Gastrocnemius medialis (tissue), 4 donors: ENCODE measurements at regions not wholly inside any gene's neighbourhood (a gene's known extent, or its start where the extent isn't known, plus 50 kb on each side); places are given as distances from the start of the nearest gene placed in this dataset.
A peak's percentile ranks its signal among the peaks of the same experiment; 100 is the strongest.
"Not testable (repeated sequence)": the region's sequence is repeated elsewhere in the genome, so short reads cannot be mapped to it uniquely, and the experiment has no call there.

ENCODE experiments used
- ATAC-seq, 2 donors: fragments of 150-250 bp; one replicate each; pipeline ENCODE4 v1.9.1; 2016
- DNase-seq, 2 donors: peaks; one replicate each; pipeline ENCODE4 v3.0.0-alpha.2; 2019
- H3K27ac ChIP-seq, 4 donors: fragments of 200-600 bp; sonication (generic); 1 replicate in 1 of 4; 2 replicates in 3 of 4; pipeline ENCODE4 v1.5.1; 2016 to 2018; ENCODE audit warnings: mild to moderate bottlenecking in 2 of 4, moderate library complexity in 1 of 4
- H3K27me3 ChIP-seq, 3 donors: fragments of 200-600 bp; sonication (generic) in 2 of 3; 1 replicate in 1 of 3; 2 replicates in 2 of 3; pipeline versions ENCODE4 v1.5.1 to v1.6.0; 2016 to 2019; ENCODE audit warnings: mild to moderate bottlenecking in 1 of 3, moderate library complexity in 1 of 3
- H3K36me3 ChIP-seq, 2 donors: fragments of 200-600 bp; sonication (generic) in 1 of 2; one replicate each; pipeline ENCODE4 v1.5.1; 2017 to 2018
- H3K4me1 ChIP-seq, 2 donors: fragments of 200-600 bp; sonication (generic) in 1 of 2; one replicate each; pipeline ENCODE4 v1.5.1; 2016 to 2017; ENCODE audit warnings: mild to moderate bottlenecking in 2 of 2
- H3K4me3 ChIP-seq, 4 donors: fragments of 200-600 bp; sonication (generic) in 3 of 4; 1 replicate in 1 of 4; 2 replicates in 3 of 4; pipeline ENCODE4 v1.5.1; 2016 to 2019; ENCODE audit warnings: mild to moderate bottlenecking in 2 of 4
- H3K9me3 ChIP-seq, 3 donors: fragments of 200-600 bp; sonication (generic) in 2 of 3; 1 replicate in 1 of 3; 2 replicates in 2 of 3; pipeline ENCODE4 v1.5.1; 2016 to 2019
- POLR2A ChIP-seq, 2 donors: fragments of 450-650 bp; IDR thresholded peaks; one replicate each; pipeline ENCODE4 v1.6.1; 2017; ENCODE audit warnings: antibody characterized with exemption in 2 of 2, mild to moderate bottlenecking in 2 of 2, moderate library complexity in 2 of 2
- in situ Hi-C, 4 donors: fragments of 200-750 bp; cut with MboI; loops; one replicate each; pipeline versions ENCODE4 v1.15.0 to v1.8.0; 2017; ENCODE audit warnings: low sequenced_read_pairs in 4 of 4
- intact Hi-C: fragments of 100-400 bp; cut with DNase I; formaldehyde crosslinking; loops from one replicate; pipeline ENCODE4 v1.15.1; 2023; ENCODE audit warnings: low total_unique reads
- TF ChIP-seq, protein P1 (sequence below), 5 experiments: fragments of 450-650 bp in 3 of 5; fragments of 200-600 bp in 2 of 5; sonication (generic) in 2 of 5; IDR thresholded peaks in 4 of 5; conservative IDR thresholded peaks in 1 of 5; 1 replicate in 4 of 5; 2 replicates in 1 of 5; pipeline ENCODE4 v1.5.1; 2016 to 2019; ENCODE audit warnings: antibody characterized with exemption in 5 of 5, mild to moderate bottlenecking in 3 of 5, moderate library complexity in 3 of 5

DNA sequence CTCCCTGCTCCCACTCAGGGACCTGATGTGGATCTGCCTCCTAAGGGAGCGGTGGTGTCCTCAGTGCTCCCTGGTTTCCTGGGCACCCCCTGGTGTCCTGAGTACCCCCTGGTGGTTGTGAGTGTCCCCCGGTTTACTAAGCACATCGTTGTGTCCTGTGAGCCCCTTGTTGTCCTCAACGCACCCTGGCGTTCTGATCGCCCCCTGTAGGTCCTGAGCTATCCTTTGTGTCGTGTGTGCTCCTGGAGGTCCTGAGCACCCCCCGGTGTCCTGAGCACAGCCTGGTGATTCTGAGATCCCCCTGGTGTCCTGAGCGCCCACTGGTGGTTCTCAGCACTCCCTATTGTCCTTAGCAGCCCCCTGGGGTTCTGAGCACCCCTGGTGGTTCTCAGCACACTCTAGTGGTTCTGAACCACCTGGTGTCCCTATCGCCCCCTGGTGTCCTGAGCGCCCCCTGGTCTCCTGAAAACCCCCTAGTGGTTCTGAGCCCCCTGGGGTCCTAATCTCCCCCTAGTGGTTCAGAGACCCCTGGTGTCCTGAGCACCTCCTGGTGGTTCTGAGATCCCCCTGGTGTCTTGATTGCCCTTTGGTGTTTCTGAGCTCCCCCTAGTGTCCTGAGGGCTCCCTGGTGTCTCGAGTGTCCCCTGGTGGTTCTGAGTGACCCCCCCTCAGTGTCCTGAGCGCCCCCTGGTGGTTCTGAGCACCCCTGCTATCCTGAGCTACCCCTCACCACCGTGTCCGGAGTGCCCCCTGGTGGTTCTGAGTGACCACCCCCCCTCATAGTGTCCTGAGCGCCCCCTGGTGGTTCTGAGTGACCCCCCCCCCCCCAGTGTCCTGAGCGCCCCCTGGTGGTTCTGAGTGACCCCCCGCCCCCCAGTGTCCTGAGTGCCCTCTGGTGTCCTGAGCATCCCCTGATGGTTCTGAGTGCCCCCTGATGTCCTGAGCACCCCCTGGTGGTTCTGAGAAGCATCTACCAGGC lies 615.1 kb downstream of the TMEM121 start:
- Histone ChIP-seq H3K27me3 (no peaks in the 10 kb centered on the region), H3K27ac (no peak overlapping the region), H3K36me3 (no peaks in the 10 kb centered on the region), H3K9me3 (no peaks in the 10 kb centered on the region), H3K4me3 (no peak overlapping the region), H3K4me1 (no peaks in the 10 kb centered on the region)
- intact Hi-C loops (no loop called here), in situ Hi-C loops (no loop called here)
- ATAC-seq, result no peak
- DNase-seq, result no peak
- TF ChIP-seq POLR2A (IDR thresholded peaks at IDR 0.05), result no peak
- TF ChIP-seq, protein P1, sequence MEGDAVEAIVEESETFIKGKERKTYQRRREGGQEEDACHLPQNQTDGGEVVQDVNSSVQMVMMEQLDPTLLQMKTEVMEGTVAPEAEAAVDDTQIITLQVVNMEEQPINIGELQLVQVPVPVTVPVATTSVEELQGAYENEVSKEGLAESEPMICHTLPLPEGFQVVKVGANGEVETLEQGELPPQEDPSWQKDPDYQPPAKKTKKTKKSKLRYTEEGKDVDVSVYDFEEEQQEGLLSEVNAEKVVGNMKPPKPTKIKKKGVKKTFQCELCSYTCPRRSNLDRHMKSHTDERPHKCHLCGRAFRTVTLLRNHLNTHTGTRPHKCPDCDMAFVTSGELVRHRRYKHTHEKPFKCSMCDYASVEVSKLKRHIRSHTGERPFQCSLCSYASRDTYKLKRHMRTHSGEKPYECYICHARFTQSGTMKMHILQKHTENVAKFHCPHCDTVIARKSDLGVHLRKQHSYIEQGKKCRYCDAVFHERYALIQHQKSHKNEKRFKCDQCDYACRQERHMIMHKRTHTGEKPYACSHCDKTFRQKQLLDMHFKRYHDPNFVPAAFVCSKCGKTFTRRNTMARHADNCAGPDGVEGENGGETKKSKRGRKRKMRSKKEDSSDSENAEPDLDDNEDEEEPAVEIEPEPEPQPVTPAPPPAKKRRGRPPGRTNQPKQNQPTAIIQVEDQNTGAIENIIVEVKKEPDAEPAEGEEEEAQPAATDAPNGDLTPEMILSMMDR (IDR thresholded peaks at IDR 0.05 in 4 of 5, conservative IDR thresholded peaks at IDR 0.05 in 1 of 5), result no peak

DNA sequence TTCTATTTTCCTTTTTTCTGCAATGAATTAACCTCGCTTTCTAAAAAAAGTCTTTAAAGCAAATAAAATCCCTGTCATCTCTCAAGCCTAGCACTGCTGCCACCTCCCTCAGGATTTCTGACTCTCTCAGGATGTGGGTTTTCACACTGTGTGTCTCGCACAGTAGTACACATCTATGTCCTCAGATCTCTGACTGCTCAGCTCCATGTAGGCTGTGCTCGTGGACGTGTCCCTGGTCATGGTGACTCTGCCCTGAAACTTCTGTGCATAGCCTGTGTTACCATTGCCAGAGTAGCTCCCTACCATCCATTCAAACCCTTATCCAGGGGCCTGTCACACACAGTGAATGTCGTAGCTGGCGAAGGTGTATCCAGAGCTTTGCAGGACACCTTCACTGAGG lies 619.3 kb downstream of the TMEM121 start:
- H3K27ac ChIP-seq, ATAC-seq, DNase-seq, H3K4me1 ChIP-seq, intact Hi-C loops, H3K4me3 ChIP-seq, H3K36me3 ChIP-seq, in situ Hi-C loops, H3K9me3 ChIP-seq, H3K27me3 ChIP-seq: not testable (repeated sequence)

DNA sequence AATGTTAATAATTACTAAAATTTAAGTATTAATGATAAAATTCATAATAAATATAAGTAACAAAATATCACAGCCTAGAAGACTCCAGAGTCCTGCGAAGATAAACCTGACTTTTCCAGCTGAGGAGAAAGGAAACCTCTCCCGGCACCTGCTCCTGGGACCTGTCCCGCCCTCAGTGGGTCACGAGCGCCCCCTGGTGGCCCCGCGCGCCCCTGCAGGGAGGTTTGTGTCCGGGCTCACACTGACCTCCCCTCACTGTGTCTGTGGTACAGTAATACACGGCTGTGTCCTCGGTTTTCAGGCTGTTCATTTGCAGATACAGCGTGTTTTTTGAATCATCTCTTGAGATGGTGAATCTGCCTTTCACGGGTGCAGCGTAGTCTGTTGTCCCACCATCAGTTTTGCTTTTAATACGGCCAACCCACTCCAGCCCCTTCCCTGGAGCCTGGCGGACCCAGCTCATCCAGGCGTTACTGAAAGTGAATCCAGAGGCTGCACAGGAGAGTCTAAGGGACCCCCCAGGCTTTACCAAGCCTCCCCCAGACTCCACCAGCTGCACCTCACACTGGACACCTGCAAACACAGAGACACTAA lies 627.1 kb downstream of the TMEM121 start:
- H3K27me3 ChIP-seq, intact Hi-C loops, H3K4me1 ChIP-seq, H3K36me3 ChIP-seq, H3K4me3 ChIP-seq, H3K9me3 ChIP-seq, H3K27ac ChIP-seq, in situ Hi-C loops, ATAC-seq: not testable (repeated sequence)
- TF ChIP-seq, protein P1 (IDR thresholded peaks at IDR 0.05 in 4 of 5, conservative IDR thresholded peaks at IDR 0.05 in 1 of 5), result peak; percentile 33 to 89 (median 58)
- peak; percentile 17 to 31 for DNase-seq

DNA sequence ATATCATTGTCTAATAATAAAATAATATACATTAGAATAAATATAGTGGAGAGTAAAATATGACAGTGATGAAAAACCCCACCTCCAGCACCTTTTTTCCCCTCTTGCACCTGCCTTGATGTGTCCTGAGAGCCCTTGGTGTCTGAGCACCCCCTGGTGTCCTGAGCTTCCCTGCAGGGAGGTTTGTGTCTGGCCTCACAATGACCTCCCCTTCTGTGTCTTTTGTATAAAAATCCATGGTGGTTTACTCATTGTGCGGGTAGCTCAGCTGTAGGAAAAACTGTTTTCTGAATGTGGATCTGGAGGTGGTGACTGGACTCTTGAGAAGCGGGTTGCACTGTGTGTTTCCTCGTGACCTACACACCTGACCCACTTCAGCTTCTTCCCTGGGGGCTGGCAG lies 636.9 kb downstream of the TMEM121 start:
- ATAC-seq, result no peak
- intact Hi-C loops, result no loop called here
- Histone ChIP-seq H3K27me3 (peaks cover 0 to 3% (median 0%) of the 10 kb centered on the region in 3 donors), H3K9me3 (no peaks in the 10 kb centered on the region), H3K36me3 (no peaks in the 10 kb centered on the region), H3K27ac (no peak overlapping the region), H3K4me1 (no peaks in the 10 kb centered on the region), H3K4me3 (no peak overlapping the region)
- TF ChIP-seq, protein P1 (IDR thresholded peaks at IDR 0.05 in 4 of 5, conservative IDR thresholded peaks at IDR 0.05 in 1 of 5), result no peak
- TF ChIP-seq POLR2A (IDR thresholded peaks at IDR 0.05), result no peak
- no peak for DNase-seq
- in situ Hi-C loops, result no loop called here

DNA sequence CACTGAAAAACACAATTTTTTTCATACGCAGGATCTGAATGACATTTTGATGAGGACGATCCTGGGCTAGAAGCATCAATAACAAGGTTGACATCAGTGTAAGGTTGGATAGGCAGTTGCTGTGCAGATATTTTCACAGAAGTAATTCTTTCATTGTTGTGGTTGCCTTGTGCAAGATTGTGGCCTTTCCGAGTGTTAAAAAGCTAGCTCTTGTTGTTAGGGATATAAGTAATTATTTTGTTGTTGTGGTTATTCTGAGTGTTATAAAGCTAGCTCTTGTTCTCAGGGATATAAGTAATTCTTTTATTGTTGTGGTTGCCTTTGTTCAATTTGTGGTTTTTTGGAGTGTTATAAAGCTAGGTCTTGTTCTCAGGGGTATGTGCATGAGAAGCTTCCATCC lies 637.4 kb downstream of the TMEM121 start:
- H3K9me3 ChIP-seq, H3K36me3 ChIP-seq, intact Hi-C loops, in situ Hi-C loops, H3K4me3 ChIP-seq, ATAC-seq, H3K27ac ChIP-seq, DNase-seq, H3K4me1 ChIP-seq, H3K27me3 ChIP-seq: not testable (repeated sequence)
